Panc1 (cell line): ENCODE measurements at regions not wholly inside any gene's neighbourhood (a gene's known extent, or its start where the extent isn't known, plus 50 kb on each side); places are given as distances from the start of the nearest gene placed in this dataset.

Source experiments
- POLR2AphosphoS5 ChIP-seq: IDR thresholded peaks from 2 replicates; pipeline ENCODE4 v1.6.1; 2012; ENCODE audit warnings: mild to moderate bottlenecking, low read depth, low read length, moderate library complexity
- TCF7L2 ChIP-seq: IDR thresholded peaks from 2 replicates; pipeline ENCODE4 v1.6.1; 2011; ENCODE audit warnings: mild to moderate bottlenecking, low read depth, low read length, inconsistent platforms
- TF ChIP-seq, protein P1 (sequence below): fragments of 450-650 bp; IDR thresholded peaks from 2 replicates; pipeline ENCODE4 v1.5.1; 2017; ENCODE audit warnings: mild to moderate bottlenecking
- TF ChIP-seq, protein P2 (sequence below), 2 experiments: IDR thresholded peaks; 2 replicates each; pipeline ENCODE4 v1.6.1; 2011 to 2012; ENCODE audit warnings: low read depth in 2 of 2, control low read depth in 1 of 2, low read length in 1 of 2, mild to moderate bottlenecking in 1 of 2, moderate library complexity in 1 of 2; ENCODE audit not compliant: insufficient read depth in 1 of 2

GRCh38 chr18:26648509-26649192, 100.3 kb upstream of the KCTD1 start:
- TF ChIP-seq, protein P1, sequence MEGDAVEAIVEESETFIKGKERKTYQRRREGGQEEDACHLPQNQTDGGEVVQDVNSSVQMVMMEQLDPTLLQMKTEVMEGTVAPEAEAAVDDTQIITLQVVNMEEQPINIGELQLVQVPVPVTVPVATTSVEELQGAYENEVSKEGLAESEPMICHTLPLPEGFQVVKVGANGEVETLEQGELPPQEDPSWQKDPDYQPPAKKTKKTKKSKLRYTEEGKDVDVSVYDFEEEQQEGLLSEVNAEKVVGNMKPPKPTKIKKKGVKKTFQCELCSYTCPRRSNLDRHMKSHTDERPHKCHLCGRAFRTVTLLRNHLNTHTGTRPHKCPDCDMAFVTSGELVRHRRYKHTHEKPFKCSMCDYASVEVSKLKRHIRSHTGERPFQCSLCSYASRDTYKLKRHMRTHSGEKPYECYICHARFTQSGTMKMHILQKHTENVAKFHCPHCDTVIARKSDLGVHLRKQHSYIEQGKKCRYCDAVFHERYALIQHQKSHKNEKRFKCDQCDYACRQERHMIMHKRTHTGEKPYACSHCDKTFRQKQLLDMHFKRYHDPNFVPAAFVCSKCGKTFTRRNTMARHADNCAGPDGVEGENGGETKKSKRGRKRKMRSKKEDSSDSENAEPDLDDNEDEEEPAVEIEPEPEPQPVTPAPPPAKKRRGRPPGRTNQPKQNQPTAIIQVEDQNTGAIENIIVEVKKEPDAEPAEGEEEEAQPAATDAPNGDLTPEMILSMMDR = no peak
- no peak for TF ChIP-seq POLR2AphosphoS5
- no peak for TF ChIP-seq TCF7L2
- TF ChIP-seq, protein P2, sequence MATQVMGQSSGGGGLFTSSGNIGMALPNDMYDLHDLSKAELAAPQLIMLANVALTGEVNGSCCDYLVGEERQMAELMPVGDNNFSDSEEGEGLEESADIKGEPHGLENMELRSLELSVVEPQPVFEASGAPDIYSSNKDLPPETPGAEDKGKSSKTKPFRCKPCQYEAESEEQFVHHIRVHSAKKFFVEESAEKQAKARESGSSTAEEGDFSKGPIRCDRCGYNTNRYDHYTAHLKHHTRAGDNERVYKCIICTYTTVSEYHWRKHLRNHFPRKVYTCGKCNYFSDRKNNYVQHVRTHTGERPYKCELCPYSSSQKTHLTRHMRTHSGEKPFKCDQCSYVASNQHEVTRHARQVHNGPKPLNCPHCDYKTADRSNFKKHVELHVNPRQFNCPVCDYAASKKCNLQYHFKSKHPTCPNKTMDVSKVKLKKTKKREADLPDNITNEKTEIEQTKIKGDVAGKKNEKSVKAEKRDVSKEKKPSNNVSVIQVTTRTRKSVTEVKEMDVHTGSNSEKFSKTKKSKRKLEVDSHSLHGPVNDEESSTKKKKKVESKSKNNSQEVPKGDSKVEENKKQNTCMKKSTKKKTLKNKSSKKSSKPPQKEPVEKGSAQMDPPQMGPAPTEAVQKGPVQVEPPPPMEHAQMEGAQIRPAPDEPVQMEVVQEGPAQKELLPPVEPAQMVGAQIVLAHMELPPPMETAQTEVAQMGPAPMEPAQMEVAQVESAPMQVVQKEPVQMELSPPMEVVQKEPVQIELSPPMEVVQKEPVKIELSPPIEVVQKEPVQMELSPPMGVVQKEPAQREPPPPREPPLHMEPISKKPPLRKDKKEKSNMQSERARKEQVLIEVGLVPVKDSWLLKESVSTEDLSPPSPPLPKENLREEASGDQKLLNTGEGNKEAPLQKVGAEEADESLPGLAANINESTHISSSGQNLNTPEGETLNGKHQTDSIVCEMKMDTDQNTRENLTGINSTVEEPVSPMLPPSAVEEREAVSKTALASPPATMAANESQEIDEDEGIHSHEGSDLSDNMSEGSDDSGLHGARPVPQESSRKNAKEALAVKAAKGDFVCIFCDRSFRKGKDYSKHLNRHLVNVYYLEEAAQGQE (IDR thresholded peaks at IDR 0.05; ENCODE audit: insufficient read depth in 1 of 2, low read depth in 2 of 2, low read length in 1 of 2) = no peak
